ENCODE measurements at regions not wholly inside any gene's neighbourhood (a gene's known extent, or its start where the extent isn't known, plus 50 kb on each side); places are given as distances from the start of the nearest gene placed in this dataset.

- no peak for DNase-seq (ENCODE audit: low read depth)
- H3K4me3 ChIP-seq (ENCODE audit: low read depth, low read length): no peak overlapping the region
- TF ChIP-seq CTCF (IDR thresholded peaks at IDR 0.05; ENCODE audit: low read depth, low read length, missing control alignments): no peak
- in situ Hi-C loops (cut with HindIII; ENCODE audit: low sequenced_read_pairs): no loop called here
Observed at GRCh38 chr13:93045836-93046235, 180.8 kb upstream of the GPC6 start.

- no peak overlapping the region for H3K4me3 ChIP-seq (ENCODE audit: low read depth, low read length)
- in situ Hi-C loops (cut with HindIII; ENCODE audit: low sequenced_read_pairs): no loop called here
- TF ChIP-seq CTCF (IDR thresholded peaks at IDR 0.05; ENCODE audit: low read depth, low read length, missing control alignments): no peak
- no peak for DNase-seq (ENCODE audit: low read depth)
Observed at GRCh38 chr13:93055233-93055632, 171.4 kb upstream of the GPC6 start.

DNA sequence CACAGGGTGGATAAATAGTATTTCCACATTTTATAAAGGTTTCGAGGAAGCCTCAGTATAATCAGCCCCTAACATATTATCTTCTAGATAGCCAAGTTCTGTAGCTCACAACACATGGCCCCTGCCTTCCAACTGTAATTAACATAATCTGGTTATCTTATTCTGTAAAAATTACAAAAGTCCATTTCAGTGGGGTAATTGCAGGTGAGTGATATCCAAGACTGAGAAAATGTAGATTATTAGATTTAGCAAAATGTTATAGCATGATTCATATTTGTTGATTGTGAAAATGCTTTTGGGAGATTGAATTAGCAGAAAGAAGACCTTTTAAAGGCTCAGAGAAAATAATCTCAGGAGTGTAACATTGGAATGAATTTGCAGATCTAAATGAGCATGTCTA, 168.3 kb upstream of the GPC6 start:
- no peak overlapping the region for H3K4me3 ChIP-seq (ENCODE audit: low read depth, low read length)
- no peak for DNase-seq (ENCODE audit: low read depth)
- in situ Hi-C loops (cut with HindIII; ENCODE audit: low sequenced_read_pairs): no loop called here
- no peak for TF ChIP-seq CTCF (IDR thresholded peaks at IDR 0.05; ENCODE audit: low read depth, low read length, missing control alignments)

DNA sequence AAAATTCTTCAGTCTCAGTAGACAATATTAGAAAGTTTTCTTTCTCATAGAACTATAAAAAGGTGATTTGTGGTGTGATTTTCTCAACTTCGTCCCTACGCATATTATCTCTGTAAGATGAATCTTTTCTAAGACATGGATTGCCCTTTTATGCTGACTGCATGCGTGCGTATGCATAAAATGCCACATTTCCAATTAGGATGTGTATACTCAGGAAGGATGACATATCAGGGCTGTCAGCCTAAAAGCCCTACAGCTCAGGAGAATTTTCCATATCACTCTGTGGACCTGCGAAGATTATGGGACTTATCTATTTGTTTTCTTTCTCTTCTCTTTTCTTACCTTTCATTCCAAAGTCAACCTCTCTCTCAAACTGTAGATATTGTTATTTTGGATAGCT, 166.5 kb upstream of the GPC6 start:
- no peak for TF ChIP-seq CTCF (IDR thresholded peaks at IDR 0.05; ENCODE audit: low read depth, low read length, missing control alignments)
- no peak overlapping the region for H3K4me3 ChIP-seq (ENCODE audit: low read depth, low read length)
- in situ Hi-C loops (cut with HindIII; ENCODE audit: low sequenced_read_pairs): no loop called here
- no peak for DNase-seq (ENCODE audit: low read depth)

- no peak overlapping the region for H3K4me3 ChIP-seq (ENCODE audit: low read depth, low read length)
- DNase-seq (ENCODE audit: low read depth): peak; percentile 27
- in situ Hi-C loops (cut with HindIII; ENCODE audit: low sequenced_read_pairs): no loop called here
- no peak for TF ChIP-seq CTCF (IDR thresholded peaks at IDR 0.05; ENCODE audit: low read depth, low read length, missing control alignments)
Observed at GRCh38 chr13:93066187-93066586, 160.4 kb upstream of the GPC6 start.

DNA sequence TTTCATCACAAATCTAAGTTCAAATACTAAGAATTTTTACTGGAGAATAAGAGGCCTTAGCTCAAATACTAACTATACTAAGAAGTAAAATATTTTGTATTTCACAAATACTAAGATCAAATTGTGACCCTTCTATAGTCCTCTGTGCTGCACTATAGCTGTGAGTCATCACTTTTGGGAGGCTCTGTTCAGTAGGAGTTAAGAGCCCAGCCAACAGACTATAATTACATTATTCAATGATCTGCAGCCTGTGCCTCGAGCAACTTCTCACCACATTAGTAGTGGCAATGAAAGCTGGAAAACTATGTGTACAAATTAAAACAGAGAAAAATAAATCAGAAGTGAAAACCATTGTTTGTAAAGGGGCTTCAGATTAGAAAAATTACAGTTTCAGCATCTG, 147.3 kb upstream of the GPC6 start:
- in situ Hi-C loops (cut with HindIII; ENCODE audit: low sequenced_read_pairs): loop anchor here (25.0 kb wide), 1 partner anchor 133 kb away; no protein-coding TSS in a partner anchor
- H3K4me3 ChIP-seq (ENCODE audit: low read depth, low read length): no peak overlapping the region
- TF ChIP-seq CTCF (IDR thresholded peaks at IDR 0.05; ENCODE audit: low read depth, low read length, missing control alignments): no peak
- DNase-seq (ENCODE audit: low read depth): peak; percentile 42

DNA sequence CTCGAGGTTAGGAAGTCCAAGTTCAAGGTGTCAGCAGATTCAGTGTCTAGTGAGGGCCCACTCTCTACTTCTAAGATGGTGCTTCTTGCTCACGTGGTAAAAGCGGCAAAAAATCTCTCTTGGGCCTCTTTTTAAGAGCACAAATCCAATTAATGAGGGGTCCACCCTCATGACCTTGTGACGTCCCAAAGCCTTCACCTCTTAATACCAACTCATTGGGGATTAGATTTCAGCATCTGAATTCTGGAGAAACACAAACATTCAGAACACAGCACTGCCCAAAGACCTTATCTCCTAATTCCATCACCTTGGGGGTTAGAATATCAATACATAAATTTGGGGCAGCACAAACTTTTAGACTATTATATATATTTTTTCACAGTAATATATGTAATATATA, 146.4 kb upstream of the GPC6 start:
- in situ Hi-C loops (cut with HindIII; ENCODE audit: low sequenced_read_pairs): loop anchor here (25.0 kb wide), 1 partner anchor 132 kb away; no protein-coding TSS in a partner anchor
- H3K4me3 ChIP-seq (ENCODE audit: low read depth, low read length): no peak overlapping the region

More for the DNA sequence above, 146.4 kb upstream of the GPC6 start:
- no peak for DNase-seq (ENCODE audit: low read depth)
- TF ChIP-seq CTCF (IDR thresholded peaks at IDR 0.05; ENCODE audit: low read depth, low read length, missing control alignments): no peak

Measured in astrocyte of the cerebellum (primary cell).